ENCODE measurements at regions not wholly inside any gene's neighbourhood (a gene's known extent, or its start where the extent isn't known, plus 50 kb on each side); places are given as distances from the start of the nearest gene placed in this dataset.
"Not testable (repeated sequence)": the region's sequence is repeated elsewhere in the genome, so short reads cannot be mapped to it uniquely, and the experiment has no call there.

GRCh38 chr11:38751421-38751820 lies 2153.4 kb upstream of the RAG2 start (continued):
- TF ChIP-seq CUX1 (IDR thresholded peaks at IDR 0.05; ENCODE audit: insufficient replicate concordance, low read depth, low read length), result no peak
- TF ChIP-seq SUPT20H (IDR thresholded peaks at IDR 0.05; ENCODE audit: borderline replicate concordance, control insufficient read depth, low read depth, low read length), result no peak

DNA sequence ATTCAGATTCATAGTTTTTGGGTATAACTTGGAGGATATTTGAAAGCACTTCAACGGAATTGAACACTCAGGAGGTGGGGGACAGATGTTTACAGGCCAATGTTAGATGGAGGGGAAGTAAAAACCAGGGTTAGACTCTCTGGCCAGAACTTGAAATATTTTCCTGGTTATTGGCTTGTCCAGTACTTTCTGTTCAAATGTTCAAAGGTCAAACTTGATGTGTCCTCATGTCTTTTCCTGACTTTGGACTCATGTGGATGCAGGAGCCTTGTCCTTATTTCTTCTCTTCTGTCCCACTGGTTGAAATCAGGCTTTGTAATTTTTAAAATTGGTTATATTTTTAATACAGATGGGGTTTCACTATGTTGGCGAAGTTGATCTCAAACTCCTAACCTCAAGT lies 2148.5 kb upstream of the RAG2 start:
- H3K36me3 ChIP-seq (ENCODE audit: control insufficient read depth in 2 of 2, insufficient read depth in 2 of 2, low read length in 1 of 2); CTCF ChIA-PET; H3K9ac ChIP-seq (ENCODE audit: control insufficient read depth, insufficient read depth, low read length); H3K4me1 ChIP-seq (ENCODE audit: control insufficient read depth, insufficient read depth, low read length); RAD21 ChIA-PET (ENCODE audit: unreplicated experiment); H3K4me3 ChIP-seq; FAIRE-seq; H2AFZ ChIP-seq (ENCODE audit: control insufficient read depth, low read depth, low read length); in situ Hi-C loops (cut with MboI); ATAC-seq; H3K27ac ChIP-seq (ENCODE audit: control insufficient read depth, insufficient read depth); H3K27me3 ChIP-seq (replicated peaks in 1 of 2; ENCODE audit: control insufficient read depth in 2 of 2, insufficient read depth in 2 of 2, low read length in 1 of 2); H3K9me3 ChIP-seq (replicated peaks; ENCODE audit: control insufficient read depth, insufficient read depth, low read length); intact Hi-C loops (cut with micrococcal nuclease; ENCODE audit: unreplicated experiment); H3K4me2 ChIP-seq (ENCODE audit: control insufficient read depth, insufficient read depth); DNase-seq (ENCODE audit: low read depth, low spot score); H3K79me2 ChIP-seq (ENCODE audit: control insufficient read depth, insufficient read depth, low read length); H4K20me1 ChIP-seq (ENCODE audit: control insufficient read depth, insufficient read depth); POLR2A ChIA-PET; BruUV-seq (replicated peaks): not testable (repeated sequence)
- WGBS (ENCODE audit: insufficient coverage, insufficient replicate concordance, low lambda C conversion rate, missing lambda C conversion rate), result 9% methylated on average over 2 of the region's 2 CpGs
- SMC1A ChIA-PET (ENCODE audit: uncharacterized antibody, unreplicated experiment), result interaction anchor here (0.6 kb wide), 1 partner anchor 625 kb away, joined by 3 read pairs; no protein-coding TSS in a partner anchor

Data from GM12878 (cell line).